ENCODE measurements at regions not wholly inside any gene's neighbourhood (a gene's known extent, or its start where the extent isn't known, plus 50 kb on each side); places are given as distances from the start of the nearest gene placed in this dataset.
"Not testable (repeated sequence)": the region's sequence is repeated elsewhere in the genome, so short reads cannot be mapped to it uniquely, and the experiment has no call there.

DNA sequence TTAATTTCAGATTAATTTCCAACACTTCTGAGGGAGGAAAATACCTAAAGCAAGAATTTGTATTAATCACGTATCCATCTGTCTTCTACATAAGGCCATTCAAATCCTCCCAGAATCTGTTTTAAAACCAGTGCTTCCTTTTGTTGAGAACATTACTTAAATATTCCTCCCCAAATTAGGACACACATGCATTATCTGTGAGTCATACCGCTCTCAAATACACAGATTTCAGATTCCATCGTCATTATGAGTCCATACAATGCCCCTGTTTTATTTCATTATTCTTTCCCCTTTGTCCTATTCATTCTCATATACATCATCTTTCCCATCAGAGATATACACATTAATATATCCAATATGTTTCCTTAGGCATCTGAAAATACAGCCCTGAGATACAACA is 57.3 kb upstream of the PRSS12 start:
- Mint-ChIP-seq H3K36me3 (no peaks in the 10 kb centered on the region), H3K27me3 (ENCODE audit: low read depth in 3 of 3) (peaks cover 0 to 7% (median 2%) of the 10 kb centered on the region in 3 donors), H3K9me3 (peaks cover 0 to 11% (median 5%) of the 10 kb centered on the region in 6 donors), H3K27ac (no peak overlapping the region), H3K4me1 (no peaks in the 10 kb centered on the region), H3K4me3 (no peak overlapping the region)
- no peak for DNase-seq

GRCh38 chr4:118417325-118417724 is 64.5 kb upstream of the PRSS12 start:
- no peak for DNase-seq
- peaks cover 0 to 2% (median 0%) of the 10 kb centered on the region in 6 donors for H3K9me3 Mint-ChIP-seq
- peaks cover 0 to 9% (median 2%) of the 10 kb centered on the region in 3 donors for H3K27me3 Mint-ChIP-seq (ENCODE audit: low read depth in 3 of 3)
- no peak overlapping the region for H3K27ac Mint-ChIP-seq
- no peaks in the 10 kb centered on the region for H3K36me3 Mint-ChIP-seq
- no peaks in the 10 kb centered on the region for H3K4me1 Mint-ChIP-seq
- no peak overlapping the region for H3K4me3 Mint-ChIP-seq

DNA sequence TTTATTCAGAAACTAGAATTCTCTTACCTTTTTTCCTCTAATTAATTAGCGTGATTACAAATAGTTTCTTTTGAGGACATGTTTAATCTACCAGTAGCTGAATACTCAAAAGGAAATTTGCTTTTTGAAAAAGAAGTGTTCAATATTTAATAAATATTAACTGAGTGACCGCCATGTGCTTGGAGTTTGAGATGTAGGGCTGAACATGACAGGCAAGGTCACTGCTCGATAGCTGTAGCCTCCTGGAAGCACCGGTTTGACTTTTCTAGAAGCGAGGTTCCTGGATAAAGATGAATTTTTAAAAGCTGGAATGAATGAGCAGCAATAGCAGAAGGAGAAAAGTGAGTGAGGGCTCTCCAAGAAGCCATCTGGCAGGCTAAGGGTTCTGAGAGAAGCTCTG is 65.0 kb upstream of the PRSS12 start:
- not testable (repeated sequence) for H3K27me3 Mint-ChIP-seq (ENCODE audit: low read depth in 3 of 3); H3K4me3 Mint-ChIP-seq; H3K27ac Mint-ChIP-seq; H3K4me1 Mint-ChIP-seq; H3K9me3 Mint-ChIP-seq; DNase-seq; H3K36me3 Mint-ChIP-seq

GRCh38 chr4:118418396-118418795 is 65.6 kb upstream of the PRSS12 start:
- H3K9me3 Mint-ChIP-seq; H3K27me3 Mint-ChIP-seq (ENCODE audit: low read depth in 3 of 3); H3K36me3 Mint-ChIP-seq; H3K4me3 Mint-ChIP-seq; H3K27ac Mint-ChIP-seq; DNase-seq; H3K4me1 Mint-ChIP-seq: not testable (repeated sequence)

DNA sequence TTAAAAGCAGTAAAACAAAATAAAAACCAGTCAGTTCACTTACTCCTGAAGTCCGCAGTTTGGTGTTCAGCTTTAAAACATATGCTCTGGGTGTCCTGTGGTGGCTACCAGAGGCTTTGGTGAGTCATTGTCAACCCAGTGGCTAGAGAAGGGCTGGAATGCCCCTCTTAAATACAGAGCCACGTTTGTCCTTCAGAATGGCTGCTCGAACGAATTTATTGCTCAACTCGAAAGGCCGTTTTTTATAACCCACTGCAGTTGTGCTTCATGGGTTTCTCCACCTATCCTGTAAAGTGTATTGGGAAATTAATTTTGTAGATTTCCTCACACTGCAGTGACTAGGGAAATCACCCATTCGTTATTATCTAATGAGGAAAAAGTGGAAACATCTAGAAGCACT is 66.8 kb upstream of the PRSS12 start:
- not testable (repeated sequence) for DNase-seq; H3K27me3 Mint-ChIP-seq (ENCODE audit: low read depth in 3 of 3); H3K4me3 Mint-ChIP-seq; H3K27ac Mint-ChIP-seq; H3K9me3 Mint-ChIP-seq; H3K4me1 Mint-ChIP-seq; H3K36me3 Mint-ChIP-seq

DNA sequence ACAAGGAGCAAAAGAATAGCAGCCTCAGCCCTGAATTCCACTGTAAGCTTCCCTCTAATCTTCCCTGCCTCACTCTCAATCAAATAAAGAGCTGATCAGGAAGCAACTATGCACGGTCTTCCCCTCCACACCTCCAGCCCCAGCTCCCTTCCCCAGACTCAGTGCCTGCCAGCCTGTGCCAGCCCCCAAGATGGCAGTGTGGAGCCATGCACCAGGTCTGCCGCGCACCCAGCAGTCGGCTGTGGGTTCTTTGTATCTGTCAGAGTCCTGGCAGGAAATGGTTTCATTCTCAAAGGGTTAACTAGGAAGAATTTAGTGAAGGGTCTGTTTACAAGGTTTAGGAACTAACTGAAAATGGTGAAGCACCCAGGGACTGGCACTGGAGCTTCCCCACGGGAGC is 71.3 kb upstream of the PRSS12 start:
- not testable (repeated sequence) for H3K27me3 Mint-ChIP-seq (ENCODE audit: low read depth in 3 of 3); H3K9me3 Mint-ChIP-seq; H3K27ac Mint-ChIP-seq; H3K36me3 Mint-ChIP-seq; DNase-seq; H3K4me1 Mint-ChIP-seq; H3K4me3 Mint-ChIP-seq

DNA sequence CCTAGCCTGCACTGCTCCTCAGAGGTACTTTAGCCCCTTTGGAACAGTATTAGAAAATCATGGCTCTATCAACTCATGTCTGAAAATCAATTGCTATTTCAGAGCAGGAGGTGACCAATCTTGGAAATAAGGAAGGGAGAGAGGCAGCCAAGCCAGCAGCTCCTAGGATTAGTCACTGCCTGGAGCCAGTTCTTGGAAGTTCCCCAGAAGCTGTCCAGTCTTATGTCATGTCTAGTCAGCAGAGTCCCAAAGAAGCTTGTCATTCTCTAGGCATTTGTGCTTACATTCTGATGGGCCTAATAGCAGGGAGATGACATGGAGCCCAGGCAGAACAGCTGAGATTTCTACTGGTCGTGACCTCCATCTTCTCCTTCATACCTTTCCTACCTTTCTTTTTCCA is 76.1 kb upstream of the PRSS12 start:
- not testable (repeated sequence) for H3K27ac Mint-ChIP-seq; H3K4me3 Mint-ChIP-seq; H3K27me3 Mint-ChIP-seq (ENCODE audit: low read depth in 3 of 3); H3K36me3 Mint-ChIP-seq; H3K9me3 Mint-ChIP-seq; DNase-seq; H3K4me1 Mint-ChIP-seq

DNA sequence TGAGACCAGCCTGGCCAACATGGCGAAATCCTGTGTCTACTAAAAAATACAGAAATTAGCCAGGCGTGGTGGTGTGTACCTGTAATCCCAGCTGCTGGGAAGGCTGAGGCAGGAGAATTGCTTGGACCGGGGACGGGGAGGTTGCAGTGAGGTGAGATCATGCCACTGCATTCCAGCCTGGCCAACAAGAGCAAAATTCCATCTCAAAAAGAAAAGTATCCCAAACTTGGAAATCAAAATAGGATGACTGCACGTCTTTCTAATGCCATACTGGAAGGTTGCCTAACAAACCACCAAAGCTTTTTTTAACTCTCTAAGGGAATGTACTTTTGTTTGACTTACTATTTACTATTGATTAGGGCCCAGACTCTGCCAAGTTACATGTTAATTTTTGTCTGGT is 79.6 kb upstream of the PRSS12 start:
- H3K4me3 Mint-ChIP-seq; H3K27me3 Mint-ChIP-seq (ENCODE audit: low read depth in 3 of 3); H3K4me1 Mint-ChIP-seq; DNase-seq; H3K36me3 Mint-ChIP-seq; H3K9me3 Mint-ChIP-seq; H3K27ac Mint-ChIP-seq: not testable (repeated sequence)

DNA sequence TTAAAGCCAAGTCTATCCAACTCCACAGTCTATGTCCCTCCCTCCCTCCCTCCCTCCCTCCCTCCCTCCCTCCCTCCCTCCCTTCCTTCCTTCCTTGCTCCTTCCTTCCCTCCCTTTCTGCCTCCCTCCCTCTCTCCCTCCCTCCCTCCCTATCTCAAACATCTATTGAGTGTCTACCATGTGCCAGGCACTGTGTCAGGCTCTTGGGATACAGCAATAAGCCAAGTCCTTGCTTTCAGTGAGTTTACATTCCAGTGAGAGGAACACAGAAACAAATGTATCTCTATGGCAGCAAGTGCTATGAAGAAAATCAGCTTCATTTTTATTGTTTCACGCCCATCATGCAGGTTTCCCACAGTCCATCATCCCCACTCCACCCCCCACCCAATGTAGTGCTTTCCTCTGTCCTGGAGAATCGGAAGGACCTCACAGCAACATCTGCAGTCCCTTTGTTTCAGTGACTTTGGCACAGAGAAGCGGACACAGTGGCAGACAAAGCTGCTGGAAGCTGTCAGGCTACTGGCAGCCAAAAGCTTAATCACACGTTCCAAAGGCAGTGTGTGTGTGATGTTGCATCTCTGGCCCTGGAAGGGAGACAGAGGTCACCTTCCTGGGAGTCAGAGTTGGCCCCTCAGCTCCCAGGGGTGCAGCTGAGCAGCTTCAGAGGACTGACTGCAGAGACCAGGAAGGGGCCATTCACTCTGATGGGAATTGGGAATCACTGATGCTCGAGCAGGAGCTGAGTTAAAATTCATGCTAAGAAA is 81.0 kb upstream of the PRSS12 start:
- not testable (repeated sequence) for H3K27ac Mint-ChIP-seq; H3K36me3 Mint-ChIP-seq; H3K27me3 Mint-ChIP-seq (ENCODE audit: low read depth in 3 of 3); H3K4me3 Mint-ChIP-seq; H3K4me1 Mint-ChIP-seq; H3K9me3 Mint-ChIP-seq; DNase-seq

DNA sequence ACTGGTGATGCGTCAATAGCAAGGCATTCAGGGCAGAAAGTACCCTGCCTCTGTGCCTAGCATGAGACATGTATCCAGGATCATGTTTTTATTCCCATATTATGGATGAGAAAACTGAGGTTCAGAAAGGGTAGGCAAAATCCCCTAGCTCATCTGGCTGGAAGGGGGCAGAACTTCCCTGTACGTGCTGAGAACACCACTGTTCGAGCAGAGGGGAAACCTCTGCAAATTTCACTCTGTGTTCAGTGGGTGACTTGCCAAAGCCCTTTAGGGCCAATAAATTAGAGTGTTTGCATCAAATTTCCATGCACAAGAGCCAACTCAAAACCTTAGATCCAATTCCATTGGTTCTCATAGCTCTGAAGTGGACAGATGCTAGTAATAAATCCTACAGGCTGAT is 82.6 kb upstream of the PRSS12 start:
- H3K27me3 Mint-ChIP-seq (ENCODE audit: low read depth in 3 of 3); H3K4me1 Mint-ChIP-seq; H3K4me3 Mint-ChIP-seq; H3K27ac Mint-ChIP-seq; H3K9me3 Mint-ChIP-seq; DNase-seq; H3K36me3 Mint-ChIP-seq: not testable (repeated sequence)

DNA sequence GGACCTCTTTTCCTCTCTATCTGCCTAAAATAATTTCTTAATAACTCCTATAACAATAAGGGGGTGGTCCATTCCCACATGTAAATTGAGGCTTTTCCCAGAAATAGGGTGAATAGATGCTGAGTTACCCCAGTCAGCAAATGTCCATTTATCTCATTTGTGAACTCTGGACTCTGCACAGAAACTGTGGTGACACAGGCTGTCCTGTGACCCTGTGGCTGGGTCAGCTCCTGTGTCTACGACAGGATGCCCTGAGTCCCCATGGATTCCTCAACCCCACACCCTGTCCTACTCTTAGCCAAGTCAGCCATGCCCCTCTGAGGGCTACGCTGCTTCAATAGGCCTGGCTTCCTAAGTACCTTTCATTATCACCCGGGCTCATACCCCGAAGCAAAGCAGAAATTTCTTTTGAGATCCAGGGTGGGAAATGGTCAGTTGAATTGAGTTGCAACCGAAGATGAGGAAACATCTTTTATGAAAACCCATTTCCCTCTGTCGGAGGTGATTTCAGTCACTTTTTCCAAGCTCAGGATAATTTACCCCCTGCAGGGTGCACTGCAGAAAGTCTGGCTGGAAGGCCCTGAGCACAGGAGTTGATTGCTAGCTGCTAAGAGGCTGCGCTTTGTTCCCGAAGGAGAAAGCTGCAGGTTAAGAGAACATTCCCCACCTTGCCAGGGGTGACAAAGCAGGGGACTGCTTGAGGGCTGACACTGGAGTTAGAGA is 89.5 kb upstream of the PRSS12 start:
- not testable (repeated sequence) for H3K27me3 Mint-ChIP-seq (ENCODE audit: low read depth in 3 of 3); H3K4me1 Mint-ChIP-seq; H3K4me3 Mint-ChIP-seq; DNase-seq; H3K36me3 Mint-ChIP-seq; H3K27ac Mint-ChIP-seq; H3K9me3 Mint-ChIP-seq

DNA sequence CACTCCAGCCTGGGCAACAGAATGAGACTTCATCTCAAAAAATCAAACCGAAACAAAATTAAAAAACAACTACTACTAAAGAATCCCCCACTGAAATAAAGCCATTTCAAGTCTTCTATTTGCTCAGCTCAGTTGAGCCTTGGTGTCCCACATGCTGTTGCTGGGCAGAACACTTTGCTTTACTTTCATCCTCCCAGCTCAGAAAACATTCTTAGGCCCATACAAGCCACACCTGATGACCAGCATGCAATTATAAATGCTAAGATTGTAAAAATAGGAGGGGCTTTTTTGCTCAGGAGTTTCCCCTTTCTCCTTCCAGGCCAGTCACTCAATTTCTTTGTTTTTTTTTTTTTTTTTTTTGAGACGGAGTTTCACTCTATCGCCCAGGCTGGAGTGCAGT is 94.6 kb upstream of the PRSS12 start:
- not testable (repeated sequence) for H3K4me1 Mint-ChIP-seq; H3K9me3 Mint-ChIP-seq; H3K36me3 Mint-ChIP-seq; H3K27ac Mint-ChIP-seq; DNase-seq; H3K27me3 Mint-ChIP-seq (ENCODE audit: low read depth in 3 of 3); H3K4me3 Mint-ChIP-seq

DNA sequence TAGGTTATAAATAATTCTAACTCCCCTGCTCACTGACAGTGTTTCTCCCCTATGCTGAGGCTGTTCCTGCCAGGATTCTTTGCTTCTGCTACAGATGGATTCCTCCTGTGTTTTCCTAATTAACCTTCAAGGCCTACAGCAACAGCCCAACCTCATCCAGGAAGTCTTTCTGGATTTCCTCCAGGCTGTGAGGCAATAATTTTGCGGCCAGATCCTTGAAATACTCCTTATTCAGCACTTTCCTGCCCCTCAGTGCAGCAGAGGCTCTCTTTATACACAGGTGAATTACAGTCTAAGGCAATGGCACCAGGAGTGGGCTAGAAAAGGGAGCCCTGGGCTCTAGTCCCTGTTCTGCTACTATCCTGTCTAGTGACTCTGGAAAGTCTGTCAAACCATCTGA is 102.1 kb upstream of the PRSS12 start:
- not testable (repeated sequence) for H3K36me3 Mint-ChIP-seq; DNase-seq; H3K4me1 Mint-ChIP-seq; H3K27me3 Mint-ChIP-seq (ENCODE audit: low read depth in 3 of 3); H3K4me3 Mint-ChIP-seq; H3K9me3 Mint-ChIP-seq; H3K27ac Mint-ChIP-seq

GRCh38 chr4:118461435-118461834 is 108.6 kb upstream of the PRSS12 start:
- H3K9me3 Mint-ChIP-seq; DNase-seq; H3K4me3 Mint-ChIP-seq; H3K36me3 Mint-ChIP-seq; H3K4me1 Mint-ChIP-seq; H3K27ac Mint-ChIP-seq; H3K27me3 Mint-ChIP-seq (ENCODE audit: low read depth in 3 of 3): not testable (repeated sequence)

DNA sequence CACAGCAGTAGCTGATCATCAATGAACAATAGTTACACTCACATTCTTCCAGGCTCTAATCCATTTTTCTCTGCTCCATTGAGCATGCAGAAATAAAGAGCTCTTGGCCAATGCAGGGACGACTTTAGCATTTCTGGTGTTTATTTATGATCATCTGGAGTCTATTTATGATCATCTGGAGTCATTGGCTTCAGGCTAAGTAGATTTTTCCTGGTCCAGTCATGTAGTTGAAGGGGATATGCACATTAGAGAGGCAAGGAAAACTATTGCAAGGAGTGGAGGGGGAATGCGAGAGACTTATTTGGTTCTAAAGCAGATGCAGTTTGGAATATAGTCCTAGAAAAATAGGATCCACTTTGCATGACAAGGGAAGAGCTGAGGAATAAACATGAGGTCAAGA is 113.0 kb upstream of the PRSS12 start:
- not testable (repeated sequence) for H3K27ac Mint-ChIP-seq; H3K4me3 Mint-ChIP-seq; H3K9me3 Mint-ChIP-seq; H3K27me3 Mint-ChIP-seq (ENCODE audit: low read depth in 3 of 3); H3K4me1 Mint-ChIP-seq; H3K36me3 Mint-ChIP-seq; DNase-seq

Data from immature natural killer cell (primary cell).